H9 (cell line): ENCODE measurements at regions not wholly inside any gene's neighbourhood (a gene's known extent, or its start where the extent isn't known, plus 50 kb on each side); places are given as distances from the start of the nearest gene placed in this dataset.

Source experiments
- DNase-seq: peaks from one replicate; pipeline ENCODE4 v3.0.0-alpha.2; 2017
- H2AFZ ChIP-seq: one replicate; pipeline ENCODE4 v1.6.1; 2013; ENCODE audit warnings: mild to moderate bottlenecking, low read length, control low read depth, moderate library complexity
- H2AK5ac ChIP-seq: 2 replicates; pipeline ENCODE4 v1.6.1; 2013; ENCODE audit warnings: low read length, control low read depth, mixed read lengths; ENCODE audit not compliant: insufficient read length
- H2BK120ac ChIP-seq: one replicate; pipeline ENCODE4 v1.6.1; 2013; ENCODE audit warnings: low read depth, mild to moderate bottlenecking, low read length, control low read depth, inconsistent platforms; ENCODE audit not compliant: poor library complexity, severe bottlenecking
- H2BK12ac ChIP-seq: 2 replicates; pipeline ENCODE4 v1.6.1; 2013; ENCODE audit warnings: low read length, control low read depth, mixed read lengths, low read depth; ENCODE audit not compliant: insufficient read length
- H2BK15ac ChIP-seq: 2 replicates; pipeline ENCODE4 v1.6.1; 2013; ENCODE audit warnings: low read depth, low read length, control low read depth
- H2BK20ac ChIP-seq: one replicate; pipeline ENCODE4 v1.6.1; 2013; ENCODE audit warnings: low read depth, mild to moderate bottlenecking, low read length, control low read depth, inconsistent platforms; ENCODE audit not compliant: poor library complexity, severe bottlenecking
- H2BK5ac ChIP-seq: 2 replicates; pipeline ENCODE4 v1.6.1; 2013; ENCODE audit warnings: low read length, control low read depth, mixed read lengths; ENCODE audit not compliant: insufficient read length
- H3K14ac ChIP-seq: 2 replicates; pipeline ENCODE4 v1.6.1; 2013; ENCODE audit warnings: low read length, control low read depth; ENCODE audit not compliant: insufficient read depth
- H3K18ac ChIP-seq: 2 replicates; pipeline ENCODE4 v1.6.1; 2013; ENCODE audit warnings: low read depth, mild to moderate bottlenecking, mixed read lengths, low read length, control low read depth; ENCODE audit not compliant: insufficient read length
- H3K23ac ChIP-seq: 2 replicates; pipeline ENCODE4 v1.6.1; 2013; ENCODE audit warnings: low read length, control low read depth, mixed read lengths, low read depth; ENCODE audit not compliant: insufficient read length
- H3K23me2 ChIP-seq: 2 replicates; pipeline ENCODE4 v1.6.1; 2013; ENCODE audit warnings: low read depth, mild to moderate bottlenecking, mixed read lengths, low read length, control low read depth; ENCODE audit not compliant: insufficient read length, poor library complexity, severe bottlenecking
- H3K27ac ChIP-seq: 2 replicates; pipeline ENCODE4 v1.5.1; 2013; ENCODE audit warnings: low read length, control low read depth, mixed read lengths, low read depth; ENCODE audit not compliant: insufficient read length
- H3K27me3 ChIP-seq: 2 replicates; pipeline ENCODE4 v1.6.1; 2013; ENCODE audit warnings: low read length, control low read depth, inconsistent platforms; ENCODE audit not compliant: insufficient read depth
- H3K4ac ChIP-seq: 2 replicates; pipeline ENCODE4 v1.6.1; 2013; ENCODE audit warnings: low read depth, mild to moderate bottlenecking, control low read depth, inconsistent platforms, low read length, moderate library complexity
- H3K4me1 ChIP-seq: 2 replicates; pipeline ENCODE4 v1.6.1; 2013; ENCODE audit warnings: low read length, control low read depth, inconsistent platforms; ENCODE audit not compliant: insufficient read depth
- H3K4me2 ChIP-seq: 2 replicates; pipeline ENCODE4 v1.6.1; 2013; ENCODE audit warnings: low read length, control low read depth, mixed read lengths; ENCODE audit not compliant: insufficient read length, insufficient read depth
- H3K56ac ChIP-seq: 2 replicates; pipeline ENCODE4 v1.6.1; 2013; ENCODE audit warnings: low read depth, mild to moderate bottlenecking, mixed read lengths, low read length, control low read depth; ENCODE audit not compliant: insufficient read length
- H3K79me1 ChIP-seq: 2 replicates; pipeline ENCODE4 v1.6.1; 2013; ENCODE audit warnings: low read depth, mild to moderate bottlenecking, moderate library complexity, low read length, control low read depth, inconsistent platforms; ENCODE audit not compliant: insufficient read depth, poor library complexity, severe bottlenecking
- H3K79me2 ChIP-seq: 2 replicates; pipeline ENCODE4 v1.6.1; 2013; ENCODE audit warnings: low read length, control low read depth, inconsistent platforms; ENCODE audit not compliant: insufficient read depth
- H3K9ac ChIP-seq: 2 replicates; pipeline ENCODE4 v1.6.1; 2013; ENCODE audit warnings: low read length, control low read depth, mixed read lengths; ENCODE audit not compliant: insufficient read length; ENCODE audit errors: extremely low read depth
- H3K9me3 ChIP-seq: one replicate; pipeline ENCODE4 v1.6.1; 2013; ENCODE audit warnings: low read depth, low read length, inconsistent platforms; ENCODE audit not compliant: control insufficient read depth
- H3T11ph ChIP-seq: one replicate; pipeline ENCODE4 v1.6.1; 2013; ENCODE audit warnings: mild to moderate bottlenecking, low read length, control low read depth, inconsistent platforms
- H4K20me1 ChIP-seq: one replicate; pipeline ENCODE4 v1.6.1; 2013; ENCODE audit not compliant: control insufficient read depth, insufficient read length, insufficient read depth
- H4K5ac ChIP-seq: 2 replicates; pipeline ENCODE4 v1.6.1; 2013; ENCODE audit warnings: low read depth, mild to moderate bottlenecking, mixed read lengths, low read length, control low read depth; ENCODE audit not compliant: insufficient read length
- H4K8ac ChIP-seq: replicated peaks from 2 replicates; pipeline ENCODE4 v1.6.1; 2013; ENCODE audit warnings: low read length, control low read depth, mixed read lengths, low read depth; ENCODE audit not compliant: insufficient read length
- H4K91ac ChIP-seq: 2 replicates; pipeline ENCODE4 v1.6.1; 2013; ENCODE audit warnings: low read depth, mild to moderate bottlenecking, moderate library complexity, mixed read lengths, low read length, control low read depth; ENCODE audit not compliant: insufficient read length
- H3K27ac Mint-ChIP-seq, 3 experiments: 2 replicates in 2 of 3; 3 replicates in 1 of 3; pipeline ENCODE4 v1.8.0; 2020 to 2021; ENCODE audit warnings: mixed read lengths in 3 of 3, mild to moderate bottlenecking in 1 of 3, moderate library complexity in 1 of 3
- H3K27me3 Mint-ChIP-seq: 2 replicates; pipeline ENCODE4 v1.8.0; 2021; ENCODE audit warnings: low read depth, mild to moderate bottlenecking, moderate library complexity, mixed read lengths
- H3K36me3 Mint-ChIP-seq, 3 experiments: 2 replicates in 2 of 3; 3 replicates in 1 of 3; pipeline ENCODE4 v1.8.0; 2020 to 2021; ENCODE audit warnings: low read depth in 3 of 3, mixed read lengths in 3 of 3; ENCODE audit not compliant: insufficient read depth in 1 of 3
- H3K4me1 Mint-ChIP-seq, 2 experiments: 2 replicates each; pipeline ENCODE4 v1.8.0; 2020; ENCODE audit warnings: mixed read lengths in 2 of 2
- H3K4me3 Mint-ChIP-seq, 2 experiments: 2 replicates in 1 of 2; 3 replicates in 1 of 2; pipeline ENCODE4 v1.8.0; 2020 to 2021; ENCODE audit warnings: mild to moderate bottlenecking in 2 of 2, mixed read lengths in 2 of 2, moderate library complexity in 1 of 2
- H3K9me3 Mint-ChIP-seq, 2 experiments: 2 replicates in 1 of 2; 3 replicates in 1 of 2; pipeline ENCODE4 v1.8.0; 2020; ENCODE audit warnings: mild to moderate bottlenecking in 2 of 2, mixed read lengths in 2 of 2, moderate library complexity in 1 of 2
- TF ChIP-seq, protein P1 (sequence below): fragments of 200-600 bp; sonication (generic); conservative IDR thresholded peaks from 3 replicates; pipeline ENCODE4 v1.8.0; 2021; ENCODE audit warnings: antibody characterized with exemption, mild to moderate bottlenecking

DNA sequence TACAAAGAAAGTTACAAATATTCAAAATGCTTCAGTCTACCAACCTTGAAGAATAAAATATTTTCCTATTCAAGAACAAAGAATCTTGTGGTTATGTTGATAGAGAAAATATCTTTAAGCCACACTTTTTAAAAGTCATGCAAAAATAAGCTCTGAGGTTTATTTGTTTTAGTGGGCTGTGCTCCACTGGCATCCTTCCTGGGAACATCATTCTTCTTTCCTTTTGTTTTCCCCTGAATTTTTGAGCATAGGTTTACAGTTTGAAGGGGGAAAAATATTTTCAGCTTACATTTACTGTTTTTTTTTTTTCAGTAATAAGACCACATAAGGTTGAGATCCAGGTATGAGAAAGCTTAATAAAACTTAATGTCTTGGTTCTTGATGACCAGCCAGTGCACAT lies 72.0 kb upstream of the BACH2 start:
- Histone ChIP-seq H3K18ac (no peak overlapping the region), H4K91ac (no peak overlapping the region), H2BK120ac (no peak overlapping the region), H3K56ac (no peak overlapping the region), H2BK5ac (no peak overlapping the region), H3K4me1 (peaks cover 14% of the 10 kb centered on the region), H3K4me2 (peak overlapping the region; percentile 29), H3K23me2 (no peaks in the 10 kb centered on the region), H3K9me3 (no peaks in the 10 kb centered on the region), H2AK5ac (no peak overlapping the region), H4K5ac (no peak overlapping the region), H4K20me1 (no peaks in the 10 kb centered on the region), H2BK20ac (no peak overlapping the region), H3K14ac (no peak overlapping the region), H3K79me2 (no peaks in the 10 kb centered on the region), H4K8ac (no peak overlapping the region), H3K4ac (no peak overlapping the region), H2AFZ (no peak overlapping the region), H2BK15ac (no peak overlapping the region), H3K79me1 (no peaks in the 10 kb centered on the region), H2BK12ac (no peak overlapping the region), H3K27ac (peak overlapping the region; percentile 85), H3K27me3 (no peaks in the 10 kb centered on the region), H3T11ph (no peak overlapping the region), H3K23ac (no peak overlapping the region), H3K9ac (no peak overlapping the region)
- peak overlapping the region in 2 of 3 experiments; percentile 13; a peak in 3 of 7 replicates for H3K27ac Mint-ChIP-seq
- TF ChIP-seq, protein P1, sequence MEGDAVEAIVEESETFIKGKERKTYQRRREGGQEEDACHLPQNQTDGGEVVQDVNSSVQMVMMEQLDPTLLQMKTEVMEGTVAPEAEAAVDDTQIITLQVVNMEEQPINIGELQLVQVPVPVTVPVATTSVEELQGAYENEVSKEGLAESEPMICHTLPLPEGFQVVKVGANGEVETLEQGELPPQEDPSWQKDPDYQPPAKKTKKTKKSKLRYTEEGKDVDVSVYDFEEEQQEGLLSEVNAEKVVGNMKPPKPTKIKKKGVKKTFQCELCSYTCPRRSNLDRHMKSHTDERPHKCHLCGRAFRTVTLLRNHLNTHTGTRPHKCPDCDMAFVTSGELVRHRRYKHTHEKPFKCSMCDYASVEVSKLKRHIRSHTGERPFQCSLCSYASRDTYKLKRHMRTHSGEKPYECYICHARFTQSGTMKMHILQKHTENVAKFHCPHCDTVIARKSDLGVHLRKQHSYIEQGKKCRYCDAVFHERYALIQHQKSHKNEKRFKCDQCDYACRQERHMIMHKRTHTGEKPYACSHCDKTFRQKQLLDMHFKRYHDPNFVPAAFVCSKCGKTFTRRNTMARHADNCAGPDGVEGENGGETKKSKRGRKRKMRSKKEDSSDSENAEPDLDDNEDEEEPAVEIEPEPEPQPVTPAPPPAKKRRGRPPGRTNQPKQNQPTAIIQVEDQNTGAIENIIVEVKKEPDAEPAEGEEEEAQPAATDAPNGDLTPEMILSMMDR = no peak
- peaks cover 2 to 4% (median 3%) of the 10 kb centered on the region in 3 experiments; a peak in 2 of 7 replicates for H3K36me3 Mint-ChIP-seq
- H3K4me1 Mint-ChIP-seq = peaks cover 38 to 40% of the 10 kb centered on the region in 2 experiments
- DNase-seq = no peak
- no peaks in the 10 kb centered on the region; the same call in 1 of the 2 replicates for H3K27me3 Mint-ChIP-seq
- H3K9me3 Mint-ChIP-seq = peaks cover 0 to 4% of the 10 kb centered on the region in 2 experiments; a peak in 1 of 5 replicates
- H3K4me3 Mint-ChIP-seq = no peak overlapping the region
